OCI-LY3 (cell line): ENCODE measurements at regions not wholly inside any gene's neighbourhood (a gene's known extent, or its start where the extent isn't known, plus 50 kb on each side); places are given as distances from the start of the nearest gene placed in this dataset.

Source experiments
- CTCF ChIP-seq: fragments of 200-600, 300-600 bp; sonication (generic); IDR thresholded peaks from 2 replicates; pipeline ENCODE4 v1.5.1; 2014; ENCODE audit warnings: antibody characterized with exemption, low read length, low read depth
- EZH2phosphoT487 ChIP-seq: fragments of 200-600 bp; shearing (Covaris generic); IDR thresholded peaks from 2 replicates; pipeline ENCODE4 v1.6.1; 2018; ENCODE audit warnings: antibody characterized with exemption, mixed run types, low read depth

DNA sequence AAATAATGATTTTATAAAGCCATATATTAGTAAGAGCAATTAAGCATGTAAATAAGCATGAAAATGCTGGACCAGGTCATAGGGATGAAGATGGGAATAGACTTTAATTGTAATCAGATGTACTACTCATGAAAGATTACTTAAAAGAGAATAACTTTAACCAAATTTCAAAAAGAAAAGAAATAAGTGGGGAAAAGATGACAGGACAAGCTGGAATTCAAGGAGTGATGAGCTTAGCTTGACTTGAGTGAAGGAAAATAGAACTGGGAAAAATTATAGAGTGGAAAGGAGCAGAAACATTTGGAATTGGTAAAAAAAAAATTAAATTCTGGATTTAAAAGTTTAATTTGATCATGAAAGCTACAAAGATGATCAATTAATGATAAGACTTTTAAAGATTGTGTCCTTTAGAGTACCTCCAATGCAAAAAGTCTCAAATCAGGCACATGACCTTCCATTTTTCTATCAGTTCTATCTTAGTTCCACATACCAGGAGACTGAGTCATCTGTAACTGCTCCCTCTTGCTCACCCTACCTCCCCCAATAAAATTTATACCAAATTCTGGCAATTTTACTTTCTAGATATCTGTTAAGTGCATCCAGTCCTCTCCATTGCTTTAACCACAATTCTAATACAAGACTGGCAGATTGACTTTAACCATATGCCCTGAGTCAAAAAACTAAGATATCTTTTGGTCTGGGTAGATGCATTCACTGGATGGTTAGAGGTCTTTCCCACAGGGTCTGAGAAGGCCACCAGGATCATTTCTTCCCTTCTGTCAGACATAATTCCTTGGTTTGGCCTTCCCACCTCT, 56.4 kb upstream of the SLIT2 start:
- TF ChIP-seq CTCF, result no peak
- TF ChIP-seq EZH2phosphoT487, result no peak
